Renal pelvis (tissue), 1 donor: ENCODE measurements at regions not wholly inside any gene's neighbourhood (a gene's known extent, or its start where the extent isn't known, plus 50 kb on each side); places are given as distances from the start of the nearest gene placed in this dataset.
"Not testable (repeated sequence)": the region's sequence is repeated elsewhere in the genome, so short reads cannot be mapped to it uniquely, and the experiment has no call there.

Experiments used
- DNase-seq: peaks from one replicate; pipeline ENCODE4 v3.0.0-alpha.2; 2013

- no peak for DNase-seq
These were observed 1171.2 kb downstream of the DIAPH3 start for GRCh38 chr13:58992478-58993042.

- no peak for DNase-seq
These were observed 1169.7 kb downstream of the DIAPH3 start for GRCh38 chr13:58994077-58994476.

GRCh38 chr13:58994777-58995176, 1169.0 kb downstream of the DIAPH3 start:
- DNase-seq, result no peak

- DNase-seq, result no peak
These were observed 1165.0 kb downstream of the DIAPH3 start for GRCh38 chr13:58998716-58999115.

GRCh38 chr13:58999851-59000250, 1163.9 kb downstream of the DIAPH3 start:
- DNase-seq, result no peak

GRCh38 chr13:59000770-59001169, 1163.0 kb downstream of the DIAPH3 start:
- no peak for DNase-seq

GRCh38 chr13:59012731-59013130, 1151.0 kb downstream of the DIAPH3 start:
- no peak for DNase-seq

- no peak for DNase-seq
These were observed 1147.5 kb downstream of the DIAPH3 start for GRCh38 chr13:59016250-59016649.

- DNase-seq, result no peak
These were observed 1139.3 kb downstream of the DIAPH3 start for GRCh38 chr13:59024434-59024833.

- DNase-seq, result no peak
These were observed 1129.5 kb downstream of the DIAPH3 start for GRCh38 chr13:59034198-59034597.

GRCh38 chr13:59038824-59039223, 1124.9 kb downstream of the DIAPH3 start:
- no peak for DNase-seq

- no peak for DNase-seq
These were observed 1120.7 kb downstream of the DIAPH3 start for GRCh38 chr13:59043016-59043415.

- DNase-seq, result no peak
These were observed 1116.2 kb downstream of the DIAPH3 start for GRCh38 chr13:59047546-59047945.

- no peak for DNase-seq
These were observed 1102.1 kb downstream of the DIAPH3 start for GRCh38 chr13:59061621-59062020.

- no peak for DNase-seq
These were observed 1099.7 kb downstream of the DIAPH3 start for GRCh38 chr13:59064042-59064441.

GRCh38 chr13:59076386-59076785, 1087.3 kb downstream of the DIAPH3 start:
- not testable (repeated sequence) for DNase-seq

GRCh38 chr13:59086147-59086546, 1077.6 kb downstream of the DIAPH3 start:
- no peak for DNase-seq

- DNase-seq, result no peak
These were observed 1075.0 kb downstream of the DIAPH3 start for GRCh38 chr13:59088716-59089115.

GRCh38 chr13:59094181-59094580, 1069.5 kb downstream of the DIAPH3 start:
- no peak for DNase-seq

- no peak for DNase-seq
These were observed 1064.3 kb downstream of the DIAPH3 start for GRCh38 chr13:59099182-59099974.

- peak; percentile 20 for DNase-seq
These were observed 1060.5 kb downstream of the DIAPH3 start for GRCh38 chr13:59103004-59103768.

- peak; percentile 29 for DNase-seq
These were observed 1052.0 kb downstream of the DIAPH3 start for GRCh38 chr13:59111751-59112171.

GRCh38 chr13:59112221-59112718, 1051.5 kb downstream of the DIAPH3 start:
- DNase-seq, result no peak
